Dermis microvascular lymphatic vessel endothelial cell (primary cell): ENCODE measurements at regions not wholly inside any gene's neighbourhood (a gene's known extent, or its start where the extent isn't known, plus 50 kb on each side); places are given as distances from the start of the nearest gene placed in this dataset.

Experiments
- DNase-seq, 2 donors: peaks; one replicate each; pipeline versions ENCODE4 v3.0.0 to v3.0.0-alpha.2; 2010; ENCODE audit warnings: low read depth in 2 of 2

- DNase-seq: no peak
Observed at GRCh38 chr10:131731780-131732630, 168.8 kb upstream of the PPP2R2D start.

DNA sequence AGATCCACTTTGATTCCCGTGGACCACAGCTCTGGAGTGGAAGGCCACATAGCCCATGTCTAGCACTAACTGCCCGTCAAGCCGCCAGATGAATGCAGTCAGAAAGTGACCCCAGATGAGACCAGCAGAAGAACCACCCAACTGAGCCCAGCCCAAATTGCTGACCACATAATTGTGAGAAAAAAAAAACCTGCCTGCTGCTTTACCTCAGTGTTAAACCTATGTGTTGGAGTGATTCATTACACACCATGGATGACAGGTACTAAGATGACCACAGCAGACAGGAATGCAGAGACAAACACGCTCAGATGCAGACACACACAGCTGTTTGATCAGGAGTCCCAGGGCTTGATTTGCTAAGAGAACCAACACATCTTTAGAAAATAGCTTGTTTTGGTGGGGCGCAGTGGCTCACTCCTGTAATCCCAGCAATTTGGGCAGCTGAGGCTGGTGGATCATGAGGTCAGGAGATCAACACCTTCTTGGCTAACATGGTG, 168.1 kb upstream of the PPP2R2D start:
- DNase-seq: no peak

- DNase-seq: no peak
Observed at GRCh38 chr10:131733596-131733995, 167.2 kb upstream of the PPP2R2D start.

GRCh38 chr10:131735577-131735976, 165.2 kb upstream of the PPP2R2D start:
- DNase-seq: no peak

GRCh38 chr10:131736321-131736980, 164.4 kb upstream of the PPP2R2D start:
- DNase-seq: no peak

DNA sequence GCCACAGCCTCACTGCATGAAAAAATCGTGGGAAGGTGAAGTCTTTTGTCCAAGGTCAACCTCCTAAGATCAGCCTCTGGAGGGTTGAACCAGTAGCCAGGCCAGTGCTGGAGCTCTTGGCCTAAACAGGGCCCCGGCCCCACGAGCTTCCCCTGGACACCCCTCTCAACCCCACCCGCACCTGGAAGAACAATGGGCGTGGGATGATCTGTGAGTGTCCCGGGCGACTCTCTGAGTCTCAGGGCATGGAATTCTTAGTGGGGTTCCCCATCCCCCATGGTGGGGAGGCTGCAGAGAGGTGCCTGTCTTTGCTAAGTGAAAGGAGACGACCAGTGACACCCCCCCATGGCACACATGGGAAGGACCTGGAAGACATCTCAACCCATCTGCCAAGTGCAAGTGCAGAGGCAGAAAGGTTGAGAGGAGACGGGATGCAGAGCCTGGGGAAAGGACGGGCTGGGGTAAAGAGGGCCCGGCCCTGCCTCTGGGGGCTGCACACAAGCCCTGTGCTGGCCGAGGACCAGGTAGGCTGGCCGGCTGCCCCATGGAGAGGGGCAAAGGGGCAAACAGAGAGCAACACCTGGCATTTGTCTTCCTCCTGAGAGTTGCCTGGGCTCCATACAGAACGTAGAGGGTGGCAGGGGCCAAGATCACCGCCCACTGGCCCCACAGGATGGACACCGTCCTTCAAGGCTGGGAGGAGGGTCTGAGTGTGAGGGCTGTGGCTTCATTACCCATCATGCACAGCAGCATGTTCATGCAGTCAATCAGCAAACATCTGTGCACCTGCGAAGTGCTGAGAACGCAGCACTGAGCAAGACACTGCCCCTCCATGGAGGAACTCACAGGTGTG, 163.0 kb upstream of the PPP2R2D start:
- no peak for DNase-seq

DNA sequence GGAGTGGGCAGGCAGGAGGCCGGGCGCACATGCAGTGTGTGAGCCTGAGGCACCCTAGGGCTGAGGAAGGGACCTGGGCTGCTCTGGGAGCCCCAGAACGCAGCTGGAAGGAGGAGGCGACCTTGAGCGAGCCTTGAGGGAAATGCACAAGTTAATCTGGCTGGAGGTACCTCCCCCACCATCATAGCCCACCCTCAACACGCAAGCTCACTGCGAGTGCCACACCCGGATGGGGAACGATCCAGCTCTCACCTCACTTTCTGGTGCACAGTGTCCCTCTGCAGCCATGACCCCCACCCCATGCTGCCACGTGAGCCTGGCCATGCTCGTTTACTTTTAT, 162.4 kb upstream of the PPP2R2D start:
- no peak for DNase-seq

DNA sequence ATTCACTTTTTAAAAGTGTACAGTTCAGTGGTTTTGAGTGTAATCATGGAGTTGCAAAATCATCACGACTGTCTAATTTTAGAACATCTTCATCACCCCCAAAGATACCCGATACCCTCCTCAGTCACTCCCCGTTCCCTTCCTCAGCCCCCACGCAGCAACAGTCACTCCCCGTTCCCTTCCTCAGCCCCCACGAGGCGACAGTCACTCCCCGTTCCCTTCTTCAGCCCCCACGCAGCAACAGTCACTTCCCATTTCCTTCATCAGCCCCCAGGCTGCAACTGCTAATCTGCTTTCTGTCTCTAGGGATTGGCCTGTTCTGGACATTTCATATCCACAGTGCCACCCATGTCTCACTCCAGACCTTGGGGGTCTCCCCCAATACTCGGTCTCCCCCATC, 161.6 kb upstream of the PPP2R2D start:
- DNase-seq: no peak

DNA sequence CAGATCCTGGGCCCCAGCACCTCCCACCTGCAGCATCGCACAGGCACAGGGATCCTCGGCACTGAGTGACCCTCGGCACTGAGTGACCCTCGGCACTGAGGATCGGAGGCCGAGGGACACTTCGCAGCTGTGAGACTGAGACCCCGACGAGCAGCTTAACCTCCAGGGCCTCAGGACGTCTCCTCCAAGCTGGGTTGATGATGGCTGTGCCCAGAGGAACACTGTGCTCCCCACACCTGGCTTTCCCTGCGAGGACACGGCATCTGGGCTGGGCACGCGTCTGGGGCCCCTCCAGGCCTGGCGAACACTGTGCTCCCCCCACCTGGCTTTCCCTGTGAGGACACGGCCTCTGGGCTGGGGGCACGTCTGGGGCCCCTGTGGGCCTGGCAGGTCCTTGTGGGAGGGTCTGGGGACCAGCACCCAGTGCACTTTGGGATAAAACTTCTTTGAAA, 158.3 kb upstream of the PPP2R2D start:
- no peak for DNase-seq

DNA sequence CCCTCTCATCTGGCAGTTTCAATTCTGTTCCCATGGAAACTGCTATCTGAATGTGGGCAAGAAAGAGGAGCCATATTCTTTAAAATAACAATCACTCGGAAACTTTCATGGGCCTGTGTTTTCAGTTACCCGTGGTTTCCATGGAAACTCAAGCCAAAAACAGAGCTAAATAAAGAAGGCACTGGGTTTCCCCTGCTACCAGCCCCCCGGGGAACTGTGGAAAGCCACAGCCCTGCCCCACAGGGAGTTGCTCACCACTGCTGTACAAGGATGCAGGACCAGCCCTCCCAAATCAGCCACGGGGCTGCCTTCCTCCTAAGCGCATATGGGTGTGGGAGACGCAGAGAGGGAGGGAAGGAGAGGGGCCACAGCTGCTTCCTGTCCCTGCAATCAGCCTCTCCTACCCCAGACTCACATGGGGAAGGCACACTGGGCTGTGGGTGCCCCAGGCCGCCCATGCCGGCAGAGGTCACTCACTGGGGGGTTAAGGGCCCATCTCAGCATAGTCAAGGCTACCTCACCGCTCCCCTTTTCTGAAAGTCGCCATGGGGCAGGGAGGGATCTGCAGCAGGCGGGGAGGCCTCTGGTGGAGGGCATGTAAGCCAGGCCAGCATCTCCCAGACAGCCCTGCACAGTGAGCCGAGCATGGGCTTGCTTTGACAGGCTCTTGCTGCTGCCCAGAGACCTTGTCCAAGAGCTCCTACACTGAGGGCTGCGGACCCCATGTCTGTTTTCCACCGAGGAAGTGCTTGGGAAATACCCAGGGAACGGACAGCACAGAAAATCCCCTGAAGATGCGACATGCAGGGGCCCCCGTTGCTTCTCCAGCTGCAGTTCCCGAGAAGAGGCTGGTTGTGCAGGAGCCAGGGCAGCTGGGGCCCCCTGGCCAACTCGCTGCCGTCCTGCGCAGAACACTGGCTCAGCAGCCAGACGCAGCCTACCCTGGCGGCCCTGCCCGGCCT, 157.3 kb upstream of the PPP2R2D start:
- no peak for DNase-seq

DNA sequence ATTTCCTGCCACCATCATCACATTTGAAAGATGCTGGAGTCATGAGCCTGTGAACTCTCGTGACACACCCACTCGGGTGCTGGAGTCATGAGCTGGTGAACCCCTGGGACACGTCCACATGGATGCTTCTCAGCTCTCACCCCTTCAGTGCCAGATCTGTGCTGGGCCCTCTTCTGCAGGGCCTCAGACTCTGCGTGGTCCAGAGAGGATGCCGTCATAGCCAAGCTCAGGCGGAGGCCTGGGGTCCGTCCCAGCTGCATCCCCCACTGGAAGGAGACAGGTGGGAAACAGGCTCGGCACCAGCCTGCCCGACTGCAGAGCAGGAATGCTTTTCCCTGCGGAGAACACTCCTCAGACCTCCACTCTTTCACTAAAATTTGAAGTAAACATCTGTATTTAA, 156.5 kb upstream of the PPP2R2D start:
- no peak for DNase-seq

DNA sequence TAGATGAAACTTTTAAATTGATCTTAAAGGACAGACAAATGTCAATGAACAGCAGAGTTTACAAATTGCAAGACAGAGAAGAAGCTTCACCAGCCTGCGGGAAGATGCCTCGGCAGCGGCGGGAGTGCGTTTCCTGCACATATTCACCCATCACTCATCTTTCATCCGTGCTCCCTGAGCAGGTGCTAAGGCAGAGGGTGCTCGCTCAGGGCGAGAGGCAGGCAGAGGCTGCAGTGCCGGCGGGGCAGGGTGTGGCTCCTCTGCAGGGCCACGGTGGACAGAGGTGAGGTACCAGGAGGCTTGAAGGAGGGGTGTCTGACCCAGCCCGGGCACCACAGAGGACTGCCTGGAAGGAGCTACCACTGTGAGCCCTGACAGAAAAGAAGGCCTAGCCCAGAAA, 155.2 kb upstream of the PPP2R2D start:
- no peak for DNase-seq

- DNase-seq: no peak
Observed at GRCh38 chr10:131746241-131746711, 154.5 kb upstream of the PPP2R2D start.

GRCh38 chr10:131746785-131747184, 154.0 kb upstream of the PPP2R2D start:
- no peak for DNase-seq

- DNase-seq: no peak
Observed at GRCh38 chr10:131747251-131747650, 153.6 kb upstream of the PPP2R2D start.

DNA sequence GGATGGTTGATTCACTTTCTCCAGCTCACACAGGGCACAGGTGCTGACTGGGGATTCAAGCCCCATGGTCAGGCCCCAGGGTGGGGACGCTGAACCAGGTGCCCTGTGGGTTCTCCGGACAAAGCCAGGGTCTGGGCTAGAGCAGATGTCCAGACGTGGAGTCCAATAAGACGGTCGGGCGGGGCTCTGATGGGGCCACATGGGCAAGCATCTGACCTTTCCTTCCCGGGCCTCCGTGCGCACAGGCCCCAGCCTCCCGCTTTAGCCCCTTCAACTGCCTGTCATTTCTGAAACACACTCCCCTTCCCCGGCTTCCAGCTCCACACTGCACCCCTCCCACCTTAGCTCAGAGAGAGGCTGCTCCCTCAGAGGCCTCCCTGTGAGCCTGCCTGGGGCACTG, 153.0 kb upstream of the PPP2R2D start:
- DNase-seq: no peak

DNA sequence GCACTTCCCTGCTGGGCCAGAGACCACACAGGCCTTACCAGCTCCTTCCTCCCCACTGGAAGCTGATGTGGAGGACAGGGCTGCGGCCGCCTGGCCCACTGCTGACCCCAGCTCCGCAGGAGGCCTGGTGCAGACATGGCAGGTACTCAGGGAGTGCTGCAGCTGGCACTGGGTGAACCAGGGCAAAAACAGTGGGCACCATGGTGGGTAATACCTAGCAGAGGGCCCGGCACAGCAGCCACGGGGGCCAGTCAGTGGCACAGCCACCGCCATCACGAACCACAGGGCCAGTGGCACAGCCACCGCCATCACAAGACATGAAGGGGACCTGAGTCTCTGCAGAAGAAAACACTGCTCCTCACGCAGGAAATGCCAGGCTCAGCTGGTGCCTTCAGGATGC, 152.6 kb upstream of the PPP2R2D start:
- no peak for DNase-seq

DNA sequence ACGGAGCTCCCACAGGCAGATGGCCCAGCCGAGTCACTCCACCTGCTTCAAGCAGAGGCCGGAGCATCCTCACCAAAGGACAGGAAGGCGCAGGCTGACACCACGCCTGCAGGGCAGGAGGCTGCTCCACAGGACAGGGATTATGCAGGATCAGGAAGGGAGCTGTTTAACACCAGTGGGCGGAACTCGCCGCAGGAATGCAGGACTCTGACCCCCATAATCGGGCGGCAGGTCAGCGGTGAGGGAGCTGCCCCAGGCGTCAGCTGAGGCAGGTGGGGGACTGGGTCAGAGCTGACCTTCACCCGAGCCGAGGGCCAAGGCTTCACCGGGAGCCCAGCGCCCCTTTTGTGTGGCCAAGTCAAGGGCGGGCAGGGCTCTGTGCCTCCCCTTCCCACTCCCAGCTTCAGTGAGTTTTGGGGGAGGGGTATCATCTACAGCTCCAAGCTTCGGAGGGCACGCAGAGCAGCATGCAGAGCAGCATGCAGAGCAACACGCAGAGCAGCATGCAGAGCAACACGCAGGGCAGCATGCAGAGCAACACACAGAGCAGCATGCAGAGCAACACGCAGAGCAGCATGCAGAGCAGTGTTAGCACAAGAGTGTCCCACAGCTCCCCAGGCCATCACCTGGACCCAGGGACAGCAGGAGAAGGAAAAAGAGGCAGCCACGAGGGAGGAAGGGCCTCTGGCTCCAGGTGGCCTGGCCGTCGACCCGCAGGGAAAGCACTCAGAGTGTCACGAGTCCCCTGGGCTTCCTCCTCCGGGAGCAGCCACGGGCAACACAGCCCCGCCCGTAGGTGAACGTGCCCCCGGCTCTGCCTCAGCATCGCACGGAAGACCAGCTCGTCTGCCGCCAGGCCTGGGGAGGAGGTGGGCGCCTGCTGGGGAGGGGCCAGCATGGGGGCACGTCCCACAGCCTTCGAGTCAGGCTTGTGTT, 151.7 kb upstream of the PPP2R2D start:
- DNase-seq: no peak

GRCh38 chr10:131749767-131750142, 151.1 kb upstream of the PPP2R2D start:
- no peak for DNase-seq
